GM12878 (cell line): ENCODE measurements at regions not wholly inside any gene's neighbourhood (a gene's known extent, or its start where the extent isn't known, plus 50 kb on each side); places are given as distances from the start of the nearest gene placed in this dataset.

Source experiments
- ATAC-seq: fragments of 200-7000 bp; cut with Tn5 transposase; 3 replicates; pipeline ENCODE4 v1.9.1; 2020; ENCODE audit warnings: mild to moderate bottlenecking, moderate library complexity
- BruUV-seq: library from RNA; stranded (reverse); fragments of 400-500 nt; replicated peaks from 2 replicates; lab custom pipeline; 2021; lab: Mats Ljungman, UMichigan
- CTCF ChIA-PET: fragments of 300-600 bp; sonication (Branson Sonifier 250); formaldehyde crosslinking; extraction: SDS; loops from one replicate; lab custom pipeline; 2021; ENCODE audit warnings: inconsistent platforms; lab: Yijun Ruan, JAX
- POLR2A ChIA-PET: fragments of 350-600 bp; formaldehyde crosslinking; extraction: SDS; loops from one replicate; lab custom pipeline; 2021; ENCODE audit warnings: inconsistent platforms; lab: Charles Lee
- RAD21 ChIA-PET: fragments of 300-600 bp; sonication (Branson Sonifier 250); formaldehyde crosslinking; loops from one replicate; lab custom pipeline; 2023; ENCODE audit warnings: antibody characterized with exemption; ENCODE audit not compliant: unreplicated experiment; lab: Charles Lee
- SMC1A ChIA-PET: fragments of 300-600 bp; sonication (Branson Sonifier 250); formaldehyde crosslinking; loops from one replicate; lab custom pipeline; 2023; ENCODE audit not compliant: unreplicated experiment, uncharacterized antibody; lab: Charles Lee
- DNase-seq: peaks from one replicate; pipeline ENCODE4 v3.0.0-alpha.2; 2011; ENCODE audit warnings: low read depth, low spot score
- FAIRE-seq: peaks from 3 replicates; lab custom pipeline; 2011; peaks lifted over from hg19 to GRCh38; lab: Jason Lieb, UNC
- H2AFZ ChIP-seq: 2 replicates; pipeline ENCODE4 v1.6.0; 2011; ENCODE audit warnings: low read depth, low read length, control low read depth; ENCODE audit not compliant: control insufficient read depth
- H3K27ac ChIP-seq: 2 replicates; pipeline ENCODE4 v1.5.1; 2011; ENCODE audit warnings: control low read depth; ENCODE audit not compliant: control insufficient read depth, insufficient read depth
- H3K27me3 ChIP-seq, 2 experiments: replicated peaks in 1 of 2; 2 replicates each; pipeline versions ENCODE4 v1.6.0 to v1.6.1; 2011; ENCODE audit warnings: low read length in 1 of 2; ENCODE audit not compliant: control insufficient read depth in 2 of 2, insufficient read depth in 2 of 2
- H3K36me3 ChIP-seq, 2 experiments: 2 replicates each; pipeline ENCODE4 v1.5.1; 2011; ENCODE audit warnings: low read length in 1 of 2; ENCODE audit not compliant: control insufficient read depth in 2 of 2, insufficient read depth in 2 of 2
- H3K4me1 ChIP-seq: 2 replicates; pipeline ENCODE4 v1.6.1; 2011; ENCODE audit warnings: mild to moderate bottlenecking, low read length, moderate library complexity, mixed read lengths; ENCODE audit not compliant: control insufficient read depth, insufficient read depth
- H3K4me2 ChIP-seq: 2 replicates; pipeline ENCODE4 v1.6.0; 2011; ENCODE audit warnings: control low read depth; ENCODE audit not compliant: control insufficient read depth, insufficient read depth
- H3K4me3 ChIP-seq: fragments of 200-600 bp; sonication (generic); 2 replicates; pipeline ENCODE4 v1.5.1; 2016
- H3K79me2 ChIP-seq: 2 replicates; pipeline ENCODE4 v1.6.0; 2011; ENCODE audit warnings: low read length; ENCODE audit not compliant: control insufficient read depth, insufficient read depth
- H3K9ac ChIP-seq: 2 replicates; pipeline ENCODE4 v1.8.0; 2011; ENCODE audit warnings: low read length, control low read depth, mixed read lengths; ENCODE audit not compliant: control insufficient read depth, insufficient read depth
- H3K9me3 ChIP-seq: replicated peaks from 3 replicates; pipeline ENCODE4 v1.5.1; 2011; ENCODE audit warnings: mild to moderate bottlenecking, low read length; ENCODE audit not compliant: control insufficient read depth, insufficient read depth
- H4K20me1 ChIP-seq: 2 replicates; pipeline ENCODE4 v1.6.0; 2011; ENCODE audit not compliant: control insufficient read depth, insufficient read depth
- ELK1 ChIP-seq: IDR thresholded peaks from 2 replicates; pipeline ENCODE4 v1.6.1; 2012; ENCODE audit warnings: low read depth, low read length, improper control_type of control experiment
- MEF2B ChIP-seq: fragments of 450-650 bp; IDR thresholded peaks from 2 replicates; pipeline ENCODE4 v1.6.1; 2018; ENCODE audit warnings: mild to moderate bottlenecking, moderate library complexity; ENCODE audit not compliant: partially characterized antibody, poor library complexity, severe bottlenecking
- WGBS: methylation state at CpG from one replicate; pipeline ENCODE4 v1.1.6; 2016; ENCODE audit warnings: low lambda C conversion rate; ENCODE audit not compliant: insufficient replicate concordance, insufficient coverage; ENCODE audit errors: missing lambda C conversion rate; 5-methylcytosine and 5-hydroxymethylcytosine counted together
- in situ Hi-C: fragments of 300-500 bp; cut with MboI; formaldehyde crosslinking; loops from 9 replicates; pipeline ENCODE4 v1.14.3; 2018; ENCODE audit warnings: mixed read lengths
- intact Hi-C: fragments of 100-400 bp; cut with micrococcal nuclease; formaldehyde crosslinking; loops from one replicate; pipeline ENCODE4 v1.14.2; 2022; ENCODE audit not compliant: unreplicated experiment
- TF ChIP-seq, protein P1 (sequence below): fragments of 450-650 bp; formaldehyde crosslinking; IDR thresholded peaks from 2 replicates; pipeline ENCODE4 v1.4.0; 2022; ENCODE audit warnings: mild to moderate bottlenecking, moderate library complexity
- TF ChIP-seq, protein P2 (sequence below): IDR thresholded peaks from 2 replicates; pipeline ENCODE4 v1.6.1; 2012; ENCODE audit warnings: mild to moderate bottlenecking, low read depth, low read length
- TF ChIP-seq, protein P3 (sequence below): IDR thresholded peaks from 2 replicates; pipeline ENCODE4 v1.6.1; 2012; ENCODE audit warnings: low read depth, low read length, improper control_type of control experiment

DNA sequence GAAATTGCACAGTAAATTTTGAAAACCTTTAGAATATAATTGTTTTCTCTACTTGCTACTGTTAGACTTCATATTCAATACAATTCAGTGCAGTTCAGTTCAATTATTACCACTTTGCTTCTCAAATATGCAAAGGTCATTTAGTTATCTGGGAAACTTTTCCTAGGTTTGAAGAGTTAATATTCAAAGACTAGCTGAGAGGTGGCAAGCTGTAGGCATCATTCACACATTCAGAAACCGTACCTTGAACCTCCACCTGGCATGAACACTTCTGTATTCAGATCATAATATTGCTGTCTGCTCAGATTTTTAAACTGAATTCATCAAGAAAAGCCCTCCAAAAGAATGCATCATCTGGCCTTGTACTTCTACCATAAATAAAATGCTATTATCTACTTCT is 162.1 kb upstream of the PCSK5 start:
- ATAC-seq (no peak), FAIRE-seq (no peak), DNase-seq (no peak)
- Histone ChIP-seq H3K9me3 (no peaks in the 10 kb centered on the region), H3K27ac (no peak overlapping the region), H3K79me2 (no peaks in the 10 kb centered on the region), H3K4me2 (no peak overlapping the region), H2AFZ (no peak overlapping the region), H3K9ac (no peak overlapping the region), H3K27me3 (no peaks in the 10 kb centered on the region), H3K4me1 (no peaks in the 10 kb centered on the region), H3K36me3 (no peaks in the 10 kb centered on the region), H3K4me3 (no peak overlapping the region), H4K20me1 (no peaks in the 10 kb centered on the region)
- RAD21 ChIA-PET: no interaction called here
- intact Hi-C loops: no loop called here
- in situ Hi-C loops: no loop called here
- CTCF ChIA-PET: interaction anchor here (1.4 kb wide), 1 partner anchor 138 kb away, joined by 3 read pairs; no protein-coding TSS in a partner anchor
- no TSS peak for BruUV-seq
- TF ChIP-seq MEF2B: no peak
- TF ChIP-seq, protein P1, sequence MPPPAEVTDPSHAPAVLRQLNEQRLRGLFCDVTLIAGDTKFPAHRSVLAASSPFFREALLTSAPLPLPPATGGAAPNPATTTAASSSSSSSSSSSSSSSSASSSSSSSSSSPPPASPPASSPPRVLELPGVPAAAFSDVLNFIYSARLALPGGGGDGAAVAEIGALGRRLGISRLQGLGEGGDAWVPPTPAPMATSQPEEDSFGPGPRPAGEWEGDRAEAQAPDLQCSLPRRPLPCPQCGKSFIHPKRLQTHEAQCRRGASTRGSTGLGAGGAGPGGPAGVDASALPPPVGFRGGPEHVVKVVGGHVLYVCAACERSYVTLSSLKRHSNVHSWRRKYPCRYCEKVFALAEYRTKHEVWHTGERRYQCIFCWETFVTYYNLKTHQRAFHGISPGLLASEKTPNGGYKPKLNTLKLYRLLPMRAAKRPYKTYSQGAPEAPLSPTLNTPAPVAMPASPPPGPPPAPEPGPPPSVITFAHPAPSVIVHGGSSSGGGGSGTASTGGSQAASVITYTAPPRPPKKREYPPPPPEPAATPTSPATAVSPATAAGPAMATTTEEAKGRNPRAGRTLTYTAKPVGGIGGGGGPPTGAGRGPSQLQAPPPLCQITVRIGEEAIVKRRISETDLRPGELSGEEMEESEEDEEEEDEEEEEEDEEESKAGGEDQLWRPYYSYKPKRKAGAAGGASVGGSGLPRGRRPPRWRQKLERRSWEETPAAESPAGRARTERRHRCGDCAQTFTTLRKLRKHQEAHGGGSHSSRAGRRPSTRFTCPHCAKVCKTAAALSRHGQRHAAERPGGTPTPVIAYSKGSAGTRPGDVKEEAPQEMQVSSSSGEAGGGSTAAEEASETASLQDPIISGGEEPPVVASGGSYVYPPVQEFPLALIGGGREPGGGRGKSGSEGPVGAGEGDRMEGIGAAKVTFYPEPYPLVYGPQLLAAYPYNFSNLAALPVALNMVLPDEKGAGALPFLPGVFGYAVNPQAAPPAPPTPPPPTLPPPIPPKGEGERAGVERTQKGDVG (CRISPR knock-in tag): no peak
- TF ChIP-seq, protein P2, sequence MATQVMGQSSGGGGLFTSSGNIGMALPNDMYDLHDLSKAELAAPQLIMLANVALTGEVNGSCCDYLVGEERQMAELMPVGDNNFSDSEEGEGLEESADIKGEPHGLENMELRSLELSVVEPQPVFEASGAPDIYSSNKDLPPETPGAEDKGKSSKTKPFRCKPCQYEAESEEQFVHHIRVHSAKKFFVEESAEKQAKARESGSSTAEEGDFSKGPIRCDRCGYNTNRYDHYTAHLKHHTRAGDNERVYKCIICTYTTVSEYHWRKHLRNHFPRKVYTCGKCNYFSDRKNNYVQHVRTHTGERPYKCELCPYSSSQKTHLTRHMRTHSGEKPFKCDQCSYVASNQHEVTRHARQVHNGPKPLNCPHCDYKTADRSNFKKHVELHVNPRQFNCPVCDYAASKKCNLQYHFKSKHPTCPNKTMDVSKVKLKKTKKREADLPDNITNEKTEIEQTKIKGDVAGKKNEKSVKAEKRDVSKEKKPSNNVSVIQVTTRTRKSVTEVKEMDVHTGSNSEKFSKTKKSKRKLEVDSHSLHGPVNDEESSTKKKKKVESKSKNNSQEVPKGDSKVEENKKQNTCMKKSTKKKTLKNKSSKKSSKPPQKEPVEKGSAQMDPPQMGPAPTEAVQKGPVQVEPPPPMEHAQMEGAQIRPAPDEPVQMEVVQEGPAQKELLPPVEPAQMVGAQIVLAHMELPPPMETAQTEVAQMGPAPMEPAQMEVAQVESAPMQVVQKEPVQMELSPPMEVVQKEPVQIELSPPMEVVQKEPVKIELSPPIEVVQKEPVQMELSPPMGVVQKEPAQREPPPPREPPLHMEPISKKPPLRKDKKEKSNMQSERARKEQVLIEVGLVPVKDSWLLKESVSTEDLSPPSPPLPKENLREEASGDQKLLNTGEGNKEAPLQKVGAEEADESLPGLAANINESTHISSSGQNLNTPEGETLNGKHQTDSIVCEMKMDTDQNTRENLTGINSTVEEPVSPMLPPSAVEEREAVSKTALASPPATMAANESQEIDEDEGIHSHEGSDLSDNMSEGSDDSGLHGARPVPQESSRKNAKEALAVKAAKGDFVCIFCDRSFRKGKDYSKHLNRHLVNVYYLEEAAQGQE: no peak
- no peak for TF ChIP-seq ELK1
- TF ChIP-seq, protein P3, sequence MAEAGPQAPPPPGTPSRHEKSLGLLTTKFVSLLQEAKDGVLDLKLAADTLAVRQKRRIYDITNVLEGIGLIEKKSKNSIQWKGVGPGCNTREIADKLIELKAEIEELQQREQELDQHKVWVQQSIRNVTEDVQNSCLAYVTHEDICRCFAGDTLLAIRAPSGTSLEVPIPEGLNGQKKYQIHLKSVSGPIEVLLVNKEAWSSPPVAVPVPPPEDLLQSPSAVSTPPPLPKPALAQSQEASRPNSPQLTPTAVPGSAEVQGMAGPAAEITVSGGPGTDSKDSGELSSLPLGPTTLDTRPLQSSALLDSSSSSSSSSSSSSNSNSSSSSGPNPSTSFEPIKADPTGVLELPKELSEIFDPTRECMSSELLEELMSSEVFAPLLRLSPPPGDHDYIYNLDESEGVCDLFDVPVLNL: no peak
- WGBS: 0% methylated on average over 1 of the region's 1 CpG
- SMC1A ChIA-PET: no interaction called here
- POLR2A ChIA-PET: no interaction called here
